SJCRH30 (cell line): ENCODE measurements at regions not wholly inside any gene's neighbourhood (a gene's known extent, or its start where the extent isn't known, plus 50 kb on each side); places are given as distances from the start of the nearest gene placed in this dataset.

Experiments used
- DNase-seq, 2 experiments: peaks; one replicate each; pipeline ENCODE4 v3.0.0-alpha.2; 2015 to 2020
- H3K27ac ChIP-seq: fragments of 250-450 bp; sonication (Bioruptor Pico); 2 replicates; pipeline ENCODE4 v1.5.1; 2020; ENCODE audit warnings: mild to moderate bottlenecking, moderate library complexity
- H3K27me3 ChIP-seq: fragments of 250-450 bp; sonication (Bioruptor Pico); 2 replicates; pipeline ENCODE4 v1.5.1; 2020; ENCODE audit warnings: mild to moderate bottlenecking, moderate library complexity
- H3K36me3 ChIP-seq: fragments of 250-450 bp; sonication (Bioruptor Pico); 2 replicates; pipeline ENCODE4 v1.5.1; 2020; ENCODE audit warnings: mild to moderate bottlenecking, moderate library complexity
- H3K4me1 ChIP-seq: fragments of 250-450 bp; sonication (Bioruptor Pico); 2 replicates; pipeline ENCODE4 v1.5.1; 2020; ENCODE audit warnings: mild to moderate bottlenecking, moderate library complexity
- H3K4me3 ChIP-seq: fragments of 250-450 bp; sonication (Bioruptor Pico); 2 replicates; pipeline ENCODE4 v1.5.1; 2020; ENCODE audit warnings: mild to moderate bottlenecking, moderate library complexity
- H3K9me3 ChIP-seq: fragments of 250-450 bp; sonication (Bioruptor Pico); replicated peaks from 2 replicates; pipeline ENCODE4 v1.5.1; 2020; ENCODE audit warnings: mild to moderate bottlenecking, moderate library complexity

DNA sequence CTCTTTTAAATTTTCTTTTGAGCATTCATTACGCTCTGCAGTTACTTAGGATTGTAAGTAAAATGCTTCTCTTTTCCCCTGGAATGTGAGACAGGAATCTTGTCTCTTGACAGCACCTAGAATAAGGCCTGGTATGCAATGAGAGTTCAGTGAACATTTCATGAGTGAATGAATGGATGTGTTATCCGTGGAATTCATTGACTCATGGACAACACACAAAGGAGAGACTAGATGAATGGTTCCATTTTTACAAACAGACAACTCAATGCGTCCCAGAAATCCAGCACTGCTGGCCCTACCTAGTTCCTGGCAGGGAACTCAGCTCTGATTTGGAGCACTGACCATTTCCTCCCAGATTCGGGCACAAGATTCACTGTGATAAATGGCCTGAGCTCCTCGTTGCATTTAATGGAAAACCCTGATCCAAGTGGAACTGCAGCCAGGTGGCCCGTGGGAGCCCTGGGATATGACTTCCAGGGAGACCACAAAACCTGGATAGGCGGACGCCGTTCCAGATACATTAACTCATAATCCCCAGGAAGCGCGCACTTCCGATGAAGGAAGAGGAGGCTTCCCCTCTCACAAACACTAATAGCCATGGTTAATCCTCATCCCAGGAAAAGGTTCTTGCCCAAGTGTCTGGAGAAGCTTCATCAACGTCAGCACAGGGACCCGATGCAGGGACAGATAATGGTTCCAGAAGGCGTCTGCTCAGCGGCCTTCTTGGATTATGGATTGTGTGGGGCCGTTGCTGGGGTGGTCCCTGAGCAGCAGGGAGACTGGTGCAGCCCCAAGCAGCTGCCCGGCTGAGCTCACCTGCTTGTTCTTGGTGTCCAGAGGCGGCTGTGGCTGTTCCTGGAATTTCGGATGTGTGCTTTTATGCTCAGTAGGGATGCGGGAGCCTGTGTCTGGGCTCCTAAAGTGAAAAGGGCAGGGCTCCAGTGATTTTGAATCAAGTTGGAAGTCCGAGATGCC lies 211.1 kb upstream of the TSHZ3 start:
- H3K9me3 ChIP-seq: peaks cover 10% of the 10 kb centered on the region
- peak overlapping the region; percentile 83 for H3K27ac ChIP-seq
- DNase-seq: peak; percentile 94 to 98

GRCh38 chr19:31562966-31563612 lies 213.9 kb upstream of the TSHZ3 start:
- Histone ChIP-seq H3K27me3 (no peaks in the 10 kb centered on the region), H3K4me3 (no peak overlapping the region), H3K4me1 (peaks cover 21% of the 10 kb centered on the region), H3K9me3 (peaks cover 10% of the 10 kb centered on the region), H3K36me3 (no peaks in the 10 kb centered on the region), H3K27ac (no peak overlapping the region)
- DNase-seq: no peak

More for the DNA sequence above, 211.1 kb upstream of the TSHZ3 start:
- H3K27me3 ChIP-seq: no peaks in the 10 kb centered on the region
- peaks cover 28% of the 10 kb centered on the region for H3K4me1 ChIP-seq
- H3K4me3 ChIP-seq: peak overlapping the region; percentile 27
- no peaks in the 10 kb centered on the region for H3K36me3 ChIP-seq

GRCh38 chr19:31567776-31568175 lies 218.5 kb upstream of the TSHZ3 start:
- no peak overlapping the region for H3K27ac ChIP-seq
- H3K36me3 ChIP-seq: no peaks in the 10 kb centered on the region
- H3K27me3 ChIP-seq: no peaks in the 10 kb centered on the region
- H3K4me1 ChIP-seq: no peaks in the 10 kb centered on the region
- no peak overlapping the region for H3K4me3 ChIP-seq
- H3K9me3 ChIP-seq: peaks cover 9% of the 10 kb centered on the region
- no peak for DNase-seq

DNA sequence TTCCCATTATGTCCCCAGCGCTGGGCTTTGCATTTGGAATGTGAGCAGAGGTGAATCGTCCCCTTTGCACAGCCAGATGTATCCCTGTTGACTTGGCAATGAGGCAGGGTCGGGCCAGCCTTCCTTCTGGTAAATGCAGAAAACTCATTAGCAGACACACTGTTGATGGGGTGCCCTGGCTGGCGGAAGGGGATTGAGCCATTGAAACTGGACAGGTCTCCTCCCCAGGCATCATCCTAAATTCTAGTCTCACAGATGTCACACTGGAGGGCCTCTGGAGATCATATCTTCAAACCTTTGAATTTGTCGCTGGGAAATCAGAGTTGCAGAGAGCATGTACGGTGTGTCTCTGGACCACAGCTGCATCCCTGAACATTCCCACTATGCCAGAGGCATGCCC lies 219.5 kb upstream of the TSHZ3 start:
- no peak overlapping the region for H3K27ac ChIP-seq

GRCh38 chr19:31570718-31571117 lies 221.5 kb upstream of the TSHZ3 start:
- DNase-seq: no peak

More for the DNA sequence above, 219.5 kb upstream of the TSHZ3 start:
- Histone ChIP-seq H3K36me3 (no peaks in the 10 kb centered on the region), H3K4me1 (no peaks in the 10 kb centered on the region), H3K4me3 (no peak overlapping the region), H3K9me3 (peaks cover 9% of the 10 kb centered on the region), H3K27me3 (no peaks in the 10 kb centered on the region)
- DNase-seq: no peak

GRCh38 chr19:31572102-31572975 lies 223.1 kb upstream of the TSHZ3 start:
- Histone ChIP-seq H3K4me1 (no peaks in the 10 kb centered on the region), H3K27ac (no peak overlapping the region), H3K4me3 (no peak overlapping the region), H3K27me3 (no peaks in the 10 kb centered on the region), H3K36me3 (no peaks in the 10 kb centered on the region), H3K9me3 (peaks cover 9% of the 10 kb centered on the region)
- no peak for DNase-seq

More at GRCh38 chr19:31570718-31571117, 221.5 kb upstream of the TSHZ3 start:
- Histone ChIP-seq H3K4me1 (no peaks in the 10 kb centered on the region), H3K9me3 (peaks cover 9% of the 10 kb centered on the region), H3K27ac (no peak overlapping the region), H3K36me3 (no peaks in the 10 kb centered on the region), H3K4me3 (no peak overlapping the region), H3K27me3 (no peaks in the 10 kb centered on the region)

DNA sequence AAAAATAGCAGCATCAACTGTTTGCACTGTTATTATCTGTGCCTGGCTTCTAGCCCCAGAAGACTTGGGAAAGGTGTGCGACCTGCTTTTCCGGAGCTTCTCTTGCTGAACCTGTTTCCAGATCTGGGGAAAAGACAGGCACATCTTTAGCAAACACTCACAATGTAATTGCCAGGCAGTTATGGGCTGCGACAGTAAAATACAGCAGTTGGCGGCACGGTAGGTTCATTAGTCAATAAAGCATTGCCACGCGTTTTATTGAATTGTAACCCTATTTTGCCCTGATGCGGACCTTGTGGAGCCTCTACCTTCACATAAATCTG lies 223.7 kb upstream of the TSHZ3 start:
- Histone ChIP-seq H3K27me3 (no peaks in the 10 kb centered on the region), H3K4me1 (no peaks in the 10 kb centered on the region), H3K27ac (no peak overlapping the region), H3K9me3 (peaks cover 9% of the 10 kb centered on the region), H3K36me3 (no peaks in the 10 kb centered on the region), H3K4me3 (no peak overlapping the region)
- DNase-seq: no peak

DNA sequence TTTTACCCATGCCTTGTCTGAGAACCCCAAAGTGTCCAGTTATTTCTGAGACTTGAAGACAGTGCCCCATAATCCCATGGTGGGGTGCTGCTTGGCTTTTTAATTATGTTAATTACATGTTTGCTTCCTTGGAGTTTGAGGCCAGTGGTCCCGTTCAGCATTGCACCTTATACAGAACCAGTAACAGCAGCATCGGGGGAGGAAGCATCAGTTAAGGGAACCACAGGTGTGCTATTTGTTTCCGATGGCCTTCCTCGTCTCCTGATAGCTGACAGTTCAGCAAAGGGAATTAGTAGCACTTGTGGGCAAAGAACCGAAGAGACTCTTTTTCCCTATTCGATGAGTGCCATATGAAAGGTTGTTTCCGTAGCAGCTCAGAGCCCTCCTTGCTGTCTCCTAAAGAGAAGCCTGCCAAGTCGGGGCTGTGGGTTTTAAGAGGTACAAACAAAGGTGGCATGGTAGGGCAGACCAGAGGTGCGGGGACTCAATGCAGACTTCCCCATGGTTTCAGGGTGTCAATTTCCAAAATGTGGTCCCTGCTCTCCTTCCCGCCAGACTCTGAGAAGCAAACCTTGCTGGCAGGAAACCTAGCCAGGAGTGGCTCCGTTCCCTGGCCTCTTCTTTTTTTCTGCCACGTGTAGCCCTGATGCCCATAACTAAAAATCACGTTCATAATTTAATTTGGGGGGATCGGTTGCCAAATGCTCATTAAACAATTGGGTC lies 225.2 kb upstream of the TSHZ3 start:
- Histone ChIP-seq H3K9me3 (peaks cover 6% of the 10 kb centered on the region), H3K27ac (no peak overlapping the region), H3K4me1 (no peaks in the 10 kb centered on the region), H3K36me3 (no peaks in the 10 kb centered on the region; the same call in 1 of the 2 replicates), H3K4me3 (no peak overlapping the region), H3K27me3 (no peaks in the 10 kb centered on the region)
- no peak for DNase-seq

- Histone ChIP-seq H3K4me3 (no peak overlapping the region), H3K36me3 (no peaks in the 10 kb centered on the region; the same call in 1 of the 2 replicates), H3K9me3 (no peaks in the 10 kb centered on the region), H3K4me1 (no peaks in the 10 kb centered on the region), H3K27ac (no peak overlapping the region), H3K27me3 (no peaks in the 10 kb centered on the region)
- no peak for DNase-seq
These were observed 226.7 kb upstream of the TSHZ3 start for GRCh38 chr19:31575846-31576335.

DNA sequence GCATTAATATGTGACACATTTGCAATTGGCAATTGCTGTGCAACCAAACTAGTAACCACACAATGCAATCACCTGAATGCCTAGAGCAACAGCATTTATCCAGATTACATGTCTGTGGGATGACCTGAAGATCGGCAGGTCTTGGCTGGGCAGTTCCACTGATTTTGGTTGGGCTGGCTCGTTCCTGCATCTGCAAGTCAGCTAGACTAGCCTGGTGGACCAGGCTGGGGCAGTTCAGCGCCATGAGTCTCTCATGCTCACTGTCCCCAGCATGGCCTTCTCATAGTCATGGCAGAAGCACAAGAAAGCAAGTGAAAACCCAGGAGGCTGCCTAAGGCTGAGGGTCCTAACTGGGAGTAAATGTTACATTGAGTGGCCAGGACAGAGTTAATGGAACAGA lies 229.1 kb upstream of the TSHZ3 start:
- Histone ChIP-seq H3K36me3 (no peaks in the 10 kb centered on the region; the same call in 1 of the 2 replicates), H3K27me3 (no peaks in the 10 kb centered on the region)
- no peak for DNase-seq

GRCh38 chr19:31583148-31583547 lies 233.9 kb upstream of the TSHZ3 start:
- no peaks in the 10 kb centered on the region; the same call in 1 of the 2 replicates for H3K36me3 ChIP-seq
- peak; percentile 66 to 88 for DNase-seq
- peaks cover 45% of the 10 kb centered on the region for H3K4me1 ChIP-seq
- H3K9me3 ChIP-seq: no peaks in the 10 kb centered on the region
- H3K27me3 ChIP-seq: no peaks in the 10 kb centered on the region
- H3K27ac ChIP-seq: peak overlapping the region; percentile 84
- no peak overlapping the region for H3K4me3 ChIP-seq

More for the DNA sequence above, 229.1 kb upstream of the TSHZ3 start:
- Histone ChIP-seq H3K4me3 (no peak overlapping the region), H3K9me3 (no peaks in the 10 kb centered on the region), H3K27ac (no peak overlapping the region), H3K4me1 (peaks cover 12% of the 10 kb centered on the region)

- Histone ChIP-seq H3K27me3 (no peaks in the 10 kb centered on the region), H3K27ac (peak overlapping the region; percentile 37; the same call in 1 of the 2 replicates), H3K4me1 (peaks cover 45% of the 10 kb centered on the region), H3K36me3 (no peaks in the 10 kb centered on the region), H3K4me3 (no peak overlapping the region), H3K9me3 (no peaks in the 10 kb centered on the region)
- DNase-seq: peak; percentile 42 to 78
These were observed 237.0 kb upstream of the TSHZ3 start for GRCh38 chr19:31586282-31586681.

- H3K36me3 ChIP-seq: no peaks in the 10 kb centered on the region
- no peaks in the 10 kb centered on the region for H3K9me3 ChIP-seq
- no peak for DNase-seq
- no peaks in the 10 kb centered on the region for H3K27me3 ChIP-seq
- H3K27ac ChIP-seq: no peak overlapping the region
- peaks cover 25% of the 10 kb centered on the region for H3K4me1 ChIP-seq
- no peak overlapping the region for H3K4me3 ChIP-seq
These were observed 239.9 kb upstream of the TSHZ3 start for GRCh38 chr19:31589109-31589508.

- H3K4me1 ChIP-seq: peaks cover 21% of the 10 kb centered on the region
- no peak overlapping the region for H3K27ac ChIP-seq
- H3K36me3 ChIP-seq: no peaks in the 10 kb centered on the region
- no peak for DNase-seq
- H3K27me3 ChIP-seq: no peaks in the 10 kb centered on the region
- no peak overlapping the region for H3K4me3 ChIP-seq
- no peaks in the 10 kb centered on the region for H3K9me3 ChIP-seq
These were observed 242.0 kb upstream of the TSHZ3 start for GRCh38 chr19:31591258-31591657.
